OCI-LY3 (cell line): ENCODE measurements at regions not wholly inside any gene's neighbourhood (a gene's known extent, or its start where the extent isn't known, plus 50 kb on each side); places are given as distances from the start of the nearest gene placed in this dataset.

ENCODE experiments used
- H2AFZ ChIP-seq: fragments of 200-600, 300-600 bp; shearing (Covaris generic); 2 replicates; pipeline ENCODE4 v1.6.0; 2014; ENCODE audit warnings: antibody characterized with exemption, low read depth, low read length
- H3K27ac ChIP-seq: fragments of 200-600, 300-600 bp; sonication (generic); 2 replicates; pipeline ENCODE4 v1.5.1; 2014; ENCODE audit warnings: mild to moderate bottlenecking, low read length, moderate library complexity, mixed read lengths
- H3K27me3 ChIP-seq: fragments of 200-600, 300-600 bp; sonication (generic); 2 replicates; pipeline ENCODE4 v1.6.1; 2014; ENCODE audit warnings: low read depth, low read length, mixed read lengths
- H3K36me3 ChIP-seq: fragments of 200-600, 300-600 bp; sonication (generic); replicated peaks from 2 replicates; pipeline ENCODE3; 2014; ENCODE audit warnings: low read depth, low read length, mixed read lengths
- H3K4me1 ChIP-seq: fragments of 300-600, 200-600 bp; sonication (generic); 2 replicates; pipeline ENCODE4 v1.6.1; 2014; ENCODE audit warnings: low read length, mixed read lengths
- H3K4me2 ChIP-seq: fragments of 200-600, 300-600 bp; sonication (generic); 2 replicates; pipeline ENCODE4 v1.6.1; 2014; ENCODE audit warnings: low read length, mixed read lengths
- H3K4me3 ChIP-seq: fragments of 300-600, 200-600 bp; sonication (generic); 2 replicates; pipeline ENCODE4 v1.5.1; 2014; ENCODE audit warnings: antibody characterized with exemption, mild to moderate bottlenecking, low read length, moderate library complexity
- H3K79me2 ChIP-seq: fragments of 300-600, 200-600 bp; shearing (Covaris generic); 2 replicates; pipeline ENCODE4 v1.6.1; 2014; ENCODE audit warnings: mild to moderate bottlenecking, low read length, mixed read lengths
- H3K9ac ChIP-seq: fragments of 300-600, 200-600 bp; shearing (Covaris generic); 2 replicates; pipeline ENCODE4 v1.6.0; 2014; ENCODE audit warnings: mild to moderate bottlenecking, low read length, moderate library complexity
- H3K9me3 ChIP-seq: fragments of 200-600, 300-600 bp; shearing (Covaris generic); 2 replicates; pipeline ENCODE4 v1.6.1; 2014; ENCODE audit warnings: low read length, mixed read lengths; ENCODE audit not compliant: insufficient read depth
- H4K20me1 ChIP-seq: fragments of 200-600, 300-600 bp; sonication (generic); 2 replicates; pipeline ENCODE4 v1.6.1; 2016; ENCODE audit warnings: low read length, mixed read lengths; ENCODE audit not compliant: insufficient read depth
- CTCF ChIP-seq: fragments of 200-600, 300-600 bp; sonication (generic); IDR thresholded peaks from 2 replicates; pipeline ENCODE4 v1.5.1; 2014; ENCODE audit warnings: antibody characterized with exemption, low read length, low read depth
- EZH2phosphoT487 ChIP-seq: fragments of 200-600 bp; shearing (Covaris generic); IDR thresholded peaks from 2 replicates; pipeline ENCODE4 v1.6.1; 2018; ENCODE audit warnings: antibody characterized with exemption, mixed run types, low read depth

DNA sequence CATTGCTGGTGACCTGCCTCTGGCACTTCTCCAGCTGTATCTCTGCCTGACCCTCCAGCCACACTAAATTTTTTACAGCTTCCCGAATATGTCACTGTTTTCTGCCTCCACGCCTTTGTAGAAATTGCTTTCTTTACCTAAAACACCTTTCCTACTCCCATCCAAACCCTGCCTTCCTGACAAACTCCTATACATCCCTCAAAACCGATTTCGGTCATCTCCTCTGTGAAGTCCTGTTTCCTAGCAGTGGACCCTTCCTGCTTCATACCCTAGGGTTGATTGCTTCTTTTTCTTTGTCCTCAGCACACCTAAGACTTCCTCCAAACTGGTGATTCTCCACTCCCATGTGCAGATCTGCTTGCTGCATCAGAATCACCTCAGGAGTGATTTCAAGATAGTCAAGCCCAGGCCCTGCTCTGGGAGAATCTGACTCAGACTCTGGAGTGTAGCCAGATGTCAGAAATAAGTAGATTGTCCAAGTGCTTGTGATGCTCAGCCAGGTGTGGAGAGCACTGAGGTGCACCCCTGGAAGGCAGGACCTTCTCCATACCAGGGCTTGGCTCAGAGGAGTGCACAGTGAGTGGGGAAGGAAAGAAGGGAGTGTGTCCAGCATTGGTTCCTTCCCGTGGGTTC, 184.2 kb downstream of the COPRS start:
- peaks cover 8% of the 10 kb centered on the region for H3K4me1 ChIP-seq
- peaks cover 19% of the 10 kb centered on the region; the same call in 1 of the 2 replicates for H3K27me3 ChIP-seq
- H3K27ac ChIP-seq: no peak overlapping the region
- H2AFZ ChIP-seq: no peak overlapping the region
- H4K20me1 ChIP-seq: no peaks in the 10 kb centered on the region
- TF ChIP-seq EZH2phosphoT487: no peak
- no peak for TF ChIP-seq CTCF
- H3K4me2 ChIP-seq: no peak overlapping the region
- H3K79me2 ChIP-seq: no peaks in the 10 kb centered on the region
- H3K9ac ChIP-seq: no peak overlapping the region
- no peaks in the 10 kb centered on the region for H3K36me3 ChIP-seq
- H3K9me3 ChIP-seq: no peaks in the 10 kb centered on the region
- no peak overlapping the region for H3K4me3 ChIP-seq

DNA sequence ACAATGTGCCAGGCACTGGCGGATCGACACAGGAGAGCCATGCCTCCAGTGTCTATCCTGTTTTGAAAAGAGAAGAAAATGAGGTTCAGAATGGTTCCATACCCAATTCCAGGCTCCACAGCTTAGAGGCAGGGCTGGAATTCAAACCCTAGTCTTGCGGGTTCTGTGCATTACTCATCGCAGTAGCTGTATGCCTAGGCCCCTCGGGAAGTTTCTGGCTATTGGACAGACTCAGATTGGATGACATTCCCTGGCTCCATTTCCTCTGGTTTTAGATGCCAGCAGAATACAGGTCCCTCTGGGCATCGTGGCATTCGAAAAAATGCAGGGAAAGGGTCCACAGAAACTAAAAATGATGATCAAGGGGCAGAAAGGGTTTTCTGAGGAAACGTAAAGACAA, 184.7 kb downstream of the COPRS start:
- Histone ChIP-seq H3K27ac (no peak overlapping the region), H3K36me3 (no peaks in the 10 kb centered on the region), H2AFZ (no peak overlapping the region), H3K9ac (no peak overlapping the region), H3K4me2 (no peak overlapping the region), H3K79me2 (no peaks in the 10 kb centered on the region), H3K4me1 (peaks cover 5% of the 10 kb centered on the region; the same call in 1 of the 2 replicates), H3K27me3 (peaks cover 19% of the 10 kb centered on the region; the same call in 1 of the 2 replicates), H3K9me3 (no peaks in the 10 kb centered on the region), H3K4me3 (no peak overlapping the region), H4K20me1 (no peaks in the 10 kb centered on the region)
- TF ChIP-seq EZH2phosphoT487: no peak
- no peak for TF ChIP-seq CTCF

- Histone ChIP-seq H3K4me1 (peaks cover 5% of the 10 kb centered on the region; the same call in 1 of the 2 replicates), H3K27ac (no peak overlapping the region), H3K9ac (no peak overlapping the region), H2AFZ (no peak overlapping the region), H3K27me3 (peaks cover 19% of the 10 kb centered on the region; the same call in 1 of the 2 replicates), H3K4me3 (no peak overlapping the region), H3K79me2 (no peaks in the 10 kb centered on the region), H3K4me2 (no peak overlapping the region), H3K36me3 (no peaks in the 10 kb centered on the region), H4K20me1 (no peaks in the 10 kb centered on the region), H3K9me3 (no peaks in the 10 kb centered on the region)
- TF ChIP-seq EZH2phosphoT487: no peak
- no peak for TF ChIP-seq CTCF
Measured at GRCh38 chr17:31673076-31673475, 186.0 kb downstream of the COPRS start.

DNA sequence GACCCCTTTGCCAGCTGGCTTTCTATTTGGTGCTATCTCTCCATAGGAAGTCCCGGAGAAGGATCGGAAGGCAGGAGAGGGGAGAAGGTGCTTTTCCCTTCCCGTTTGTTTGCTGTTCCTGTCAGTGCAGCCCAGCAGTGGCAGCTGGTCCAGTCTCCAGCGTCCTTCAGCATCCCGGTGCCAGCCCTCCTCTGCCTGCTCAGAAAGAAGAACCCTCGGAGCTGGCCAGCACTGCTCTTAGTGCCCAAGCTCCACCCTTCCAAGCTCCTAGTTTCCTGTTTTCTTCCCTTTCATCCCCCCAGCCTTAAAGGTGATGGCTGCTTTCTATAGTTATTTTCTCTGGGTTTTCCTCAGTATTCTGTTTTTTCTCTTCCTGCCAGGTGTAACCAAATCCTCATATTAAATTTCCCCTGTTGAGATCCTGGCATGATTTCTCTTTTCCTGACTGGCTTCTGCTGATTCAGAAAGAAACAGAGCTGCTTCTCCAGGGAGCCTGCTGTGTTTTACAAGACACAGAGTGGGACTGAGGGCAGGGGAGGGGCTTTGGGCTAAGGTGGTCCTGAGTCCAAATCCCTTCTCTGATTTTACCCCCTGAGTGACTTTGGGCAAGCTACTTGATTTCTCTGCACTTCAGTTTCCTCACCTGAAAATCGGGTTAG, 186.8 kb downstream of the COPRS start:
- Histone ChIP-seq H3K4me2 (no peak overlapping the region), H4K20me1 (no peaks in the 10 kb centered on the region), H3K4me3 (no peak overlapping the region), H3K27ac (no peak overlapping the region), H3K79me2 (no peaks in the 10 kb centered on the region), H3K9me3 (no peaks in the 10 kb centered on the region), H3K36me3 (no peaks in the 10 kb centered on the region), H3K27me3 (peaks cover 19% of the 10 kb centered on the region; the same call in 1 of the 2 replicates), H3K9ac (no peak overlapping the region), H3K4me1 (peaks cover 5% of the 10 kb centered on the region; the same call in 1 of the 2 replicates), H2AFZ (no peak overlapping the region)
- TF ChIP-seq EZH2phosphoT487 (no peak), CTCF (no peak)
